Peyer's patch (tissue), 4 donors: ENCODE measurements at regions not wholly inside any gene's neighbourhood (a gene's known extent, or its start where the extent isn't known, plus 50 kb on each side); places are given as distances from the start of the nearest gene placed in this dataset.

Experiments used
- POLR2A ChIP-seq, 2 donors: fragments of 450-650 bp; IDR thresholded peaks; one replicate each; pipeline ENCODE4 v1.5.1; 2017; ENCODE audit warnings: antibody characterized with exemption in 2 of 2, mild to moderate bottlenecking in 2 of 2, moderate library complexity in 2 of 2
- TF ChIP-seq, protein P1 (sequence below), 6 experiments: fragments of 450-650 bp in 4 of 6; fragments of 200-600 bp in 2 of 6; sonication (generic) in 1 of 6; IDR thresholded peaks; one replicate each; pipeline ENCODE4 v1.5.1; 2017 to 2019; ENCODE audit warnings: antibody characterized with exemption in 6 of 6, mild to moderate bottlenecking in 3 of 6, moderate library complexity in 1 of 6

DNA sequence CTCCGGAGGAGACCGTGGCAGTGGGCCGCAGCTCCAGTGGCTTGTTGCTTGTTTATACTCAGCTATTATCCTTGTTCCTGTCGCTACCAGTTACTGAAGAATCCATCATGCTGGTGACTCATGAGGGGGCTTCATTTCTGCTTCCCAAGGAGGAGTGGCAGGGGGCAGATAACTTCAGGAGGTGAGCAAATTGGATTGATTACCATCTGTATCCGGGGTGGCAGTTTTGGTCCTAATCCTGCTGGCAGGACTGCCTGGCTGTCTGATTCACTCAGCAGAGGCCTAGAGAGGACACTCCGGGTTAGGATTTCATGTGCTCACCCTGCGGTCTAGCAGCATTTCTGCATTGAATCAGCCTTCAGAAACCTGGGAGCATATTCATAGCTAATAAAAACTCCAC lies 230.0 kb downstream of the ACTR3 start:
- no peak for TF ChIP-seq POLR2A (IDR thresholded peaks at IDR 0.05)
- TF ChIP-seq, protein P1, sequence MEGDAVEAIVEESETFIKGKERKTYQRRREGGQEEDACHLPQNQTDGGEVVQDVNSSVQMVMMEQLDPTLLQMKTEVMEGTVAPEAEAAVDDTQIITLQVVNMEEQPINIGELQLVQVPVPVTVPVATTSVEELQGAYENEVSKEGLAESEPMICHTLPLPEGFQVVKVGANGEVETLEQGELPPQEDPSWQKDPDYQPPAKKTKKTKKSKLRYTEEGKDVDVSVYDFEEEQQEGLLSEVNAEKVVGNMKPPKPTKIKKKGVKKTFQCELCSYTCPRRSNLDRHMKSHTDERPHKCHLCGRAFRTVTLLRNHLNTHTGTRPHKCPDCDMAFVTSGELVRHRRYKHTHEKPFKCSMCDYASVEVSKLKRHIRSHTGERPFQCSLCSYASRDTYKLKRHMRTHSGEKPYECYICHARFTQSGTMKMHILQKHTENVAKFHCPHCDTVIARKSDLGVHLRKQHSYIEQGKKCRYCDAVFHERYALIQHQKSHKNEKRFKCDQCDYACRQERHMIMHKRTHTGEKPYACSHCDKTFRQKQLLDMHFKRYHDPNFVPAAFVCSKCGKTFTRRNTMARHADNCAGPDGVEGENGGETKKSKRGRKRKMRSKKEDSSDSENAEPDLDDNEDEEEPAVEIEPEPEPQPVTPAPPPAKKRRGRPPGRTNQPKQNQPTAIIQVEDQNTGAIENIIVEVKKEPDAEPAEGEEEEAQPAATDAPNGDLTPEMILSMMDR (IDR thresholded peaks at IDR 0.05): no peak
